Tibial nerve (tissue), 4 donors: ENCODE measurements at regions not wholly inside any gene's neighbourhood (a gene's known extent, or its start where the extent isn't known, plus 50 kb on each side); places are given as distances from the start of the nearest gene placed in this dataset.

ENCODE experiments used
- DNase-seq, 2 donors: peaks; one replicate each; pipeline ENCODE4 v3.0.0-alpha.2; 2019; ENCODE audit warnings: low spot score in 2 of 2
- H3K27ac ChIP-seq, 4 donors: fragments of 200-600 bp; sonication (generic) in 3 of 4; one replicate each; pipeline ENCODE4 v1.5.1; 2017 to 2019; ENCODE audit warnings: mild to moderate bottlenecking in 1 of 4
- H3K27me3 ChIP-seq, 2 donors: fragments of 200-600 bp; sonication (generic) in 1 of 2; one replicate each; pipeline versions ENCODE4 v1.5.1 to v1.6.0; 2017 to 2019
- H3K36me3 ChIP-seq, 3 donors: fragments of 200-600 bp; sonication (generic); one replicate each; pipeline ENCODE4 v1.5.1; 2018 to 2019
- H3K4me1 ChIP-seq, 4 donors: fragments of 200-600 bp; sonication (generic) in 3 of 4; one replicate each; pipeline ENCODE4 v1.5.1; 2017 to 2019
- H3K4me3 ChIP-seq, 4 donors: fragments of 200-600 bp; sonication (generic) in 3 of 4; one replicate each; pipeline ENCODE4 v1.5.1; 2017 to 2019; ENCODE audit warnings: mild to moderate bottlenecking in 1 of 4, moderate library complexity in 1 of 4
- H3K9me3 ChIP-seq, 4 donors: fragments of 200-600 bp; sonication (generic) in 3 of 4; one replicate each; pipeline ENCODE4 v1.5.1; 2017 to 2019
- CTCF ChIP-seq, 5 experiments: fragments of 200-600 bp in 3 of 5; fragments of 450-650 bp in 2 of 5; sonication (generic) in 3 of 5; IDR thresholded peaks; one replicate each; pipeline ENCODE4 v1.5.1; 2016 to 2019; ENCODE audit warnings: antibody characterized with exemption in 5 of 5, mild to moderate bottlenecking in 3 of 5, moderate library complexity in 2 of 5
- EP300 ChIP-seq, 2 donors: sonication (generic); formaldehyde crosslinking; IDR thresholded peaks; one replicate each; pipeline ENCODE4 v1.6.1; 2017; ENCODE audit warnings: antibody characterized with exemption in 2 of 2, mild to moderate bottlenecking in 1 of 2
- POLR2A ChIP-seq, 2 donors: fragments of 450-650 bp; IDR thresholded peaks; one replicate each; pipeline ENCODE4 v1.6.1; 2017; ENCODE audit warnings: antibody characterized with exemption in 2 of 2, mild to moderate bottlenecking in 2 of 2, moderate library complexity in 2 of 2
- WGBS, 2 donors: methylation state at CpG; one replicate each; pipeline ENCODE4 v1.1.5; 2018; 5-methylcytosine and 5-hydroxymethylcytosine counted together

GRCh38 chr4:162681212-162681611 is 485.5 kb downstream of the NAF1 start:
- Histone ChIP-seq H3K27ac (no peak overlapping the region), H3K9me3 (peaks cover 0 to 14% (median 0%) of the 10 kb centered on the region in 4 donors), H3K27me3 (no peaks in the 10 kb centered on the region), H3K4me1 (no peaks in the 10 kb centered on the region), H3K36me3 (no peaks in the 10 kb centered on the region), H3K4me3 (no peak overlapping the region)
- TF ChIP-seq CTCF (IDR thresholded peaks at IDR 0.05), result no peak
- TF ChIP-seq POLR2A (IDR thresholded peaks at IDR 0.05), result no peak
- no peak for TF ChIP-seq EP300 (IDR thresholded peaks at IDR 0.05)
- no peak for DNase-seq
- 39% methylated on average over 2 of the region's 2 CpGs for WGBS, 2 donors

DNA sequence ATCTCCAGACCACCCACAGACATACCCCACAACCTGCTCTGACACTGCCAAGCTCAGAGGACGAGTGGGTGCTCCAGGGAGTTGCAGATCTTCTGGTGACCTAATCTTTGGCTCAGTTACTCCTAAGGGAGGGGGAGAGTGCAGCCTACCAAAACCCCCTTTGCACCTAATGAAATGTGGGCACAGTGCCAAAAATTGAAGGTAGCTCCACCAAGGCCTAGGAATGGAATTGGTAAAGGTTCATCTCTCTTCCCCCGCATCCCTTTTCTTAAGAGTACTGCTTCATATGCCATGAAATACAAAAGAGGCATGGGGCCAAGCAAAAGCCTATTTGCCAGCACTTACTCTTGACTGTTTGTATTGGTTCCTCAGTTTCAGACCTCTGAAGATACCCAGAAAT is 491.0 kb downstream of the NAF1 start:
- WGBS, 2 donors, result 64 to 84% methylated on average over 2 of the region's 2 CpGs
- TF ChIP-seq EP300 (IDR thresholded peaks at IDR 0.05), result no peak
- no peak for TF ChIP-seq POLR2A (IDR thresholded peaks at IDR 0.05)
- no peak for TF ChIP-seq CTCF (IDR thresholded peaks at IDR 0.05)
- Histone ChIP-seq H3K4me1 (no peaks in the 10 kb centered on the region), H3K9me3 (peaks cover 0 to 14% (median 0%) of the 10 kb centered on the region in 4 donors), H3K36me3 (no peaks in the 10 kb centered on the region), H3K4me3 (no peak overlapping the region), H3K27ac (no peak overlapping the region), H3K27me3 (no peaks in the 10 kb centered on the region)
- no peak for DNase-seq

- Histone ChIP-seq H3K4me1 (no peaks in the 10 kb centered on the region), H3K9me3 (peaks cover 0 to 9% (median 0%) of the 10 kb centered on the region in 4 donors), H3K27ac (no peak overlapping the region), H3K27me3 (no peaks in the 10 kb centered on the region), H3K4me3 (no peak overlapping the region), H3K36me3 (no peaks in the 10 kb centered on the region)
- WGBS, 2 donors, result 94 to 97% methylated on average over 1 of the region's 1 CpG
- TF ChIP-seq EP300 (IDR thresholded peaks at IDR 0.05) (no peak), POLR2A (IDR thresholded peaks at IDR 0.05) (no peak), CTCF (IDR thresholded peaks at IDR 0.05) (no peak)
- DNase-seq, result no peak
Observed at GRCh38 chr4:162661913-162662312, 498.1 kb upstream of the FSTL5 start.

DNA sequence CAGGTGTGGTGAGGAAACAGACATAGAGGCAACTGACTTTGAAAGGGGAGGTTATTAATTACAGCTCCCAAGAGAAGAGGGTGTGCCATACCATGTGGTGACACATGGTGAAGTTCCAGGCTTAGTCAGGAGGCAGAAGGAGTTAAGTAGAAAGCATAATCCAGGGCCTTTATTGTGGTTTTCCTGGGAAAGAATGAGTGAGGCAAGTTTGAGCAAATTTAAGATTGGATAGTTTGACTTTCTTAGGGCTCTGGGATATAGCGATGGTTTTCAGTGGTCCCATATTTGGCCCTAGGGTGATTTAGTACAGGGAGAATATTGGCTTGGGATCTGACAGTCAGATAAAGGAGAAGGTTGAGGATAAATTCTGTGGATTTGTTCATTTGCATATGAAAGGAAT is 495.9 kb upstream of the FSTL5 start:
- no peaks in the 10 kb centered on the region for H3K9me3 ChIP-seq
- DNase-seq, result no peak
- H3K36me3 ChIP-seq, result no peaks in the 10 kb centered on the region
- no peaks in the 10 kb centered on the region for H3K27me3 ChIP-seq
- no peaks in the 10 kb centered on the region for H3K4me1 ChIP-seq
- 89 to 90% methylated on average over 1 of the region's 1 CpG for WGBS, 2 donors
- H3K27ac ChIP-seq, result no peak overlapping the region
- H3K4me3 ChIP-seq, result no peak overlapping the region
- TF ChIP-seq EP300 (IDR thresholded peaks at IDR 0.05) (no peak), POLR2A (IDR thresholded peaks at IDR 0.05) (no peak), CTCF (IDR thresholded peaks at IDR 0.05) (no peak)

GRCh38 chr4:162657966-162658365 is 494.2 kb upstream of the FSTL5 start:
- Histone ChIP-seq H3K27me3 (no peaks in the 10 kb centered on the region), H3K4me3 (no peak overlapping the region), H3K9me3 (no peaks in the 10 kb centered on the region), H3K4me1 (no peaks in the 10 kb centered on the region), H3K36me3 (no peaks in the 10 kb centered on the region), H3K27ac (no peak overlapping the region)
- DNase-seq, result no peak
- TF ChIP-seq EP300 (IDR thresholded peaks at IDR 0.05) (no peak), POLR2A (IDR thresholded peaks at IDR 0.05) (no peak), CTCF (IDR thresholded peaks at IDR 0.05) (no peak)
- whole genome bisulfite sequencing, 2 donors, result 97 to 98% methylated on average over 1 of the region's 1 CpG
